ENCODE measurements at regions not wholly inside any gene's neighbourhood (a gene's known extent, or its start where the extent isn't known, plus 50 kb on each side); places are given as distances from the start of the nearest gene placed in this dataset.

DNA sequence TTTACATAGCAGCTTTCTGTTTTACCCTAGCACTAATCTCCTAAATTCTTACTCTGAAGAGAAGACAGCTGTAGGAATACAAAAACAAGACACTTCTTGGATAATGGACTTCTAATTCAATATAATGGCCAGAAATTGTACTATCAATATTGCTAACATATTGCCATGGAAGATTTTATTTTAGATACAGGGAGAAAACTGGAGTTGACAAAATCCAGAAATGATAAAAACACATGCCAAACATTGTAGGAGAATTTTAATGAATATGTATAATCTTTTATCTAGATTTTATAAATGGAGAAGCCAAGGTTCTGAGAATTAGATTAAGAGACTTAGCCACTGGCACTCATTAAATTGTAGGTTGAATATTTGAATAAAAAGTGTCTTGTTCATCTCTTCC lies 1838.8 kb upstream of the LRRTM1 start:
- TF ChIP-seq ZNF274 (IDR thresholded peaks at IDR 0.05; ENCODE audit: low read depth, low read length) (no peak), YY1 (IDR thresholded peaks at IDR 0.05; ENCODE audit: insufficient read depth, insufficient read length) (no peak)

All from NT2/D1 (cell line).